ENCODE measurements at regions not wholly inside any gene's neighbourhood (a gene's known extent, or its start where the extent isn't known, plus 50 kb on each side); places are given as distances from the start of the nearest gene placed in this dataset.

GRCh38 chr13:58474581-58474980 lies 843.0 kb downstream of the PCDH17 start:
- TF ChIP-seq, protein P1, sequence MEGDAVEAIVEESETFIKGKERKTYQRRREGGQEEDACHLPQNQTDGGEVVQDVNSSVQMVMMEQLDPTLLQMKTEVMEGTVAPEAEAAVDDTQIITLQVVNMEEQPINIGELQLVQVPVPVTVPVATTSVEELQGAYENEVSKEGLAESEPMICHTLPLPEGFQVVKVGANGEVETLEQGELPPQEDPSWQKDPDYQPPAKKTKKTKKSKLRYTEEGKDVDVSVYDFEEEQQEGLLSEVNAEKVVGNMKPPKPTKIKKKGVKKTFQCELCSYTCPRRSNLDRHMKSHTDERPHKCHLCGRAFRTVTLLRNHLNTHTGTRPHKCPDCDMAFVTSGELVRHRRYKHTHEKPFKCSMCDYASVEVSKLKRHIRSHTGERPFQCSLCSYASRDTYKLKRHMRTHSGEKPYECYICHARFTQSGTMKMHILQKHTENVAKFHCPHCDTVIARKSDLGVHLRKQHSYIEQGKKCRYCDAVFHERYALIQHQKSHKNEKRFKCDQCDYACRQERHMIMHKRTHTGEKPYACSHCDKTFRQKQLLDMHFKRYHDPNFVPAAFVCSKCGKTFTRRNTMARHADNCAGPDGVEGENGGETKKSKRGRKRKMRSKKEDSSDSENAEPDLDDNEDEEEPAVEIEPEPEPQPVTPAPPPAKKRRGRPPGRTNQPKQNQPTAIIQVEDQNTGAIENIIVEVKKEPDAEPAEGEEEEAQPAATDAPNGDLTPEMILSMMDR (IDR thresholded peaks at IDR 0.05), result no peak
- TF ChIP-seq EP300 (IDR thresholded peaks at IDR 0.05) (no peak), POLR2AphosphoS5 (IDR thresholded peaks at IDR 0.05) (no peak), POLR2A (IDR thresholded peaks at IDR 0.05) (no peak)

All from gastroesophageal sphincter (tissue), 3 donors.